ENCODE measurements at regions not wholly inside any gene's neighbourhood (a gene's known extent, or its start where the extent isn't known, plus 50 kb on each side); places are given as distances from the start of the nearest gene placed in this dataset.

DNA sequence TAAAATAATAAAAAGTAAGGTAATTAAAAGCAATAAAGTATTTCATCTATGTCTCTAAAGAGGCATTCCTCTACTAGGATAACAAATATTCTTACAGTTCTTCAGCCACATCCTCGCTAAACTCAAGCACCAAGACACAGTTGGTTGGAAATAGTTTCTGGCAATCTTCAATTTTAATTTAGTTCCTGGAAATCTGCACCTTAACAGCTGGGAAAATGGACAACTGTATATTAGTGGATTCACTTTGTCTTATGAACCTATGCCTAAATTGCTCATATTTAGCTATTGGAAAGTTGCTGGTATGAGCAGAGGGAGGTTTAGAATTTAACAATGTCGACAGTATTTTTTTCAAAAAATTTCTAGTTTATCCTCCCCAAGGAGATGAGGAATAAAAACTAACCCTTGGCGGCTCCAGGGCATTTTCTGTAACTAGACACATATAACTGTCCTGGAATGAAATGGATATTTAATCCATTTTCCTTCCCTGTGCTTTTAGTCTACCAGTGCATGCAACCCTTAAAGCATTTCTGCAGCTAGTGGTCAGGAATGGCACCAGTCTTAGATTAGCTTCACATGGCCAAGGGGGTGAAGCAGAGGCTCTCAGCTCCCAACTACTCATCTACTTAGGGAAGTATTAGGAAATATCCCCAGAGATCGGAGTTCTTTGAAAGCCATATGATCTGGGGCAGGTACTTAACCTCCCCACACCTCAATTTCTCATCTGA, 290.0 kb upstream of the THBS1 start:
- ChIA-PET POLR2A (no interaction called here), CTCF (interaction anchor here (1.0 kb wide), 1 partner anchor 90 kb away, joined by 3 read pairs; no protein-coding TSS in a partner anchor)
- FAIRE-seq: no peak
- TF ChIP-seq, protein P1, sequence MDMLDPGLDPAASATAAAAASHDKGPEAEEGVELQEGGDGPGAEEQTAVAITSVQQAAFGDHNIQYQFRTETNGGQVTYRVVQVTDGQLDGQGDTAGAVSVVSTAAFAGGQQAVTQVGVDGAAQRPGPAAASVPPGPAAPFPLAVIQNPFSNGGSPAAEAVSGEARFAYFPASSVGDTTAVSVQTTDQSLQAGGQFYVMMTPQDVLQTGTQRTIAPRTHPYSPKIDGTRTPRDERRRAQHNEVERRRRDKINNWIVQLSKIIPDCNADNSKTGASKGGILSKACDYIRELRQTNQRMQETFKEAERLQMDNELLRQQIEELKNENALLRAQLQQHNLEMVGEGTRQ (IDR thresholded peaks at IDR 0.05): no peak
- Histone ChIP-seq H3K4me3 (no peak overlapping the region), H3K4me2 (no peak overlapping the region), H3K27ac (no peak overlapping the region), H3K4me1 (peaks cover 11% of the 10 kb centered on the region; the same call in 1 of the 3 replicates), H3K9me3 (no peaks in the 10 kb centered on the region)
- WGBS (ENCODE audit: missing lambda C conversion rate): 89% methylated on average over 4 of the region's 4 CpGs
- no peak for ATAC-seq
- no peak for DNase-seq (ENCODE audit: low read depth in 1 of 2, low spot score in 1 of 2)

DNA sequence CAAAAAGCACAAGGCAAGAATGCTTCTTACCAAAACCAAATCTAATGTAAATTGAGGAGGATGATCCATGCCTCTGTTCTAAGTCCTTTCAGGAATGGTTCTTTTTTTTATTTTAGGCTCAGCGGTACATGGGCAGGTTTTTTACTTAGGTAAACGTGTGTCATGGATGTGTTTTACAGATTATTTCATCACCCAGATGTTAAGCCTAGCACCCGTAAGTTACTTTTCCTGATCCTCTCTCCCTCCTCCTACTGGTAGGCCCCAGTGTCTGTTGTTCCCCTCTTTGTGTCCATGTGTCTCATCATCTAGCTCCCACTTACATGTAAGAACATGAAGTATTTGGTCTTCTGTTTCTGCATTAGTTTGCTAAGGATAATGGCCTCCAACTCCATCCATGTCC, 289.2 kb upstream of the THBS1 start:
- Histone ChIP-seq H3K9me3 (no peaks in the 10 kb centered on the region), H3K4me2 (no peak overlapping the region), H3K27ac (no peak overlapping the region), H3K4me1 (peaks cover 10% of the 10 kb centered on the region; the same call in 1 of the 3 replicates), H3K4me3 (no peak overlapping the region)
- 93% methylated on average over 3 of the region's 3 CpGs for WGBS (ENCODE audit: missing lambda C conversion rate)
- no peak for DNase-seq (ENCODE audit: low read depth in 1 of 2, low spot score in 1 of 2)
- ChIA-PET CTCF (interaction anchor here (1.0 kb wide), 1 partner anchor 91 kb away, joined by 3 read pairs; no protein-coding TSS in a partner anchor), POLR2A (no interaction called here)
- no peak for ATAC-seq
- TF ChIP-seq MAZ (IDR thresholded peaks at IDR 0.05; ENCODE audit: borderline replicate concordance, low read depth, low read length) (no peak), ZC3H11A (IDR thresholded peaks at IDR 0.05) (no peak), CEBPB (IDR thresholded peaks at IDR 0.05) (no peak), BHLHE40 (IDR thresholded peaks at IDR 0.05; ENCODE audit: low read depth, low read length) (no peak), E2F6 (IDR thresholded peaks at IDR 0.05; ENCODE audit: borderline replicate concordance, low read depth) (no peak)
- FAIRE-seq: no peak

DNA sequence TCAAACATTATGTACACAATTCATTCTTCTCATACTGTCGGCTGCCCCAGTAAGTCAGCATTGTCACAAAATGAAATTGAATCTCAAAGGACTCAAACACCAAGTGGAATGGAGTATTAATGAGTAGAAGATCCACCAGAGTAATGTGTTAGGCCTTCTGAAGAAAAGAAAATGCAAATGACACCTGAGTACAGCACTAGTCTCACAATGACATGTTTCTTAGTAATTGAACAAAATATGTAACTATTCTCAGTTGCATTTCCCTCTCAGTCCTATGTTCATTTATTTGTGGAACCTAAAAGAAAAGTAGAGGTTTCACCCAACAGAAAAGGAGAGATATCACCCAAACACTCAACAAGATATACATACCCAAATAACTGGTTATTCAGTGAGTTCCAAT, 283.9 kb upstream of the THBS1 start:
- H3K9me3 ChIP-seq: no peaks in the 10 kb centered on the region
- H3K4me1 ChIP-seq: peaks cover 20% of the 10 kb centered on the region
- no peak overlapping the region for H3K27ac ChIP-seq
- 91% methylated on average over 1 of the region's 1 CpG for WGBS (ENCODE audit: missing lambda C conversion rate)
- ATAC-seq: no peak
- TF ChIP-seq HMGXB4 (CRISPR knock-in tag; IDR thresholded peaks at IDR 0.05; ENCODE audit: borderline replicate concordance): no peak
- POLR2A ChIA-PET: interaction anchor here (0.7 kb wide), 1 partner anchor 284 kb away, joined by 3 read pairs; no protein-coding TSS in a partner anchor
- no peak for DNase-seq (ENCODE audit: low read depth in 1 of 2, low spot score in 1 of 2)
- H3K4me3 ChIP-seq: no peak overlapping the region
- no peak for FAIRE-seq
- no peak overlapping the region for H3K4me2 ChIP-seq
- CTCF ChIA-PET: no interaction called here

DNA sequence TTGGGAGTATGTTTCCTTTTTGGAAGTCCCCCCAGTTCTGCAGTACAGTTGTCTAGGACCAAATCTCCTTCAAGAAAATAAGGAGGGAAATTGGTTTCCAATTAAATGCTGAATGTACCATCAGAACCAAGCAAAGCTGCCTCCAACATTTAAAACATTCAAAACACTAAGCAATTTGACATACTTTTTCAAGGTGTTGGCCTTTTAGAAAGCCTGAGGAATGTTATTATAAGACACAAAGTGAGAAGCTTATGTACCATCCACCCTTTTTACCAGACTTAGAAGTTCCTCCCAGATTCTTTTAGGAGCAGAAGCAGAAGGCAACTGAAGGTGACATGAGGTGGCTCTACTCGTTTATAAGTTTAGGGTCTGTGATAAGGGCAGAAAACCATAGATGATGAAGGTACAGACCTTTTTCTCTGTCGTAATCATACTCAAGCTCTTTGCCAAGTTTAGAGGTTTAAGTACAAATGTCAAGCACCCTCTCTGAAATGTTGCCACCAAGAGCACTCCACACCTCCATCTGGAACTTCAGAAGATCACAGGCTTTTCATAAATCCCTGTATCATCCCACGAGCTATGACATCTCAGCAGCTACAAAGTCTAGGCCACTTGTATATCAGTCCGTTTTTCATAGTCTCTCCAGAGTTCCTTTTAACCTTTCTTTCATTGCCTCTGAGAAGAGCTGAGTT, 282.5 kb upstream of the THBS1 start:
- H3K27ac ChIP-seq: 0 out of 6 replicates have a peak overlapping the region, but pooled peaks of 1 of the 2 experiments have one; percentile 28

More for the DNA sequence above, 282.5 kb upstream of the THBS1 start:
- WGBS (ENCODE audit: missing lambda C conversion rate): 72% methylated on average over 4 of the region's 4 CpGs
- H3K4me2 ChIP-seq: no peak overlapping the region
- H3K4me3 ChIP-seq: no peak overlapping the region
- H3K4me1 ChIP-seq: peaks cover 23% of the 10 kb centered on the region
- ChIA-PET CTCF (no interaction called here), POLR2A (no interaction called here)
- no peak for TF ChIP-seq FOSL2 (IDR thresholded peaks at IDR 0.05)
- no peak for TF ChIP-seq FOSL2 (CRISPR knock-in tag; IDR thresholded peaks at IDR 0.05)
- TF ChIP-seq SMC3 (IDR thresholded peaks at IDR 0.05): no peak
- no peak for TF ChIP-seq HEYL (CRISPR knock-in tag; IDR thresholded peaks at IDR 0.05)
- no peak for TF ChIP-seq FOXS1 (CRISPR knock-in tag; IDR thresholded peaks at IDR 0.05)
- no peak for TF ChIP-seq MYC (IDR thresholded peaks at IDR 0.05; ENCODE audit: borderline replicate concordance, low read length)
- TF ChIP-seq, protein P2, sequence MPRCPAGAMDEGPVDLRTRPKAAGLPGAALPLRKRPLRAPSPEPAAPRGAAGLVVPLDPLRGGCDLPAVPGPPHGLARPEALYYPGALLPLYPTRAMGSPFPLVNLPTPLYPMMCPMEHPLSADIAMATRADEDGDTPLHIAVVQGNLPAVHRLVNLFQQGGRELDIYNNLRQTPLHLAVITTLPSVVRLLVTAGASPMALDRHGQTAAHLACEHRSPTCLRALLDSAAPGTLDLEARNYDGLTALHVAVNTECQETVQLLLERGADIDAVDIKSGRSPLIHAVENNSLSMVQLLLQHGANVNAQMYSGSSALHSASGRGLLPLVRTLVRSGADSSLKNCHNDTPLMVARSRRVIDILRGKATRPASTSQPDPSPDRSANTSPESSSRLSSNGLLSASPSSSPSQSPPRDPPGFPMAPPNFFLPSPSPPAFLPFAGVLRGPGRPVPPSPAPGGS (IDR thresholded peaks at IDR 0.05): no peak
- no peak for TF ChIP-seq HOXB5 (CRISPR knock-in tag; IDR thresholded peaks at IDR 0.05)
- TF ChIP-seq RNF2 (IDR thresholded peaks at IDR 0.05; ENCODE audit: borderline replicate concordance, low read depth): no peak
- TF ChIP-seq ZSCAN20 (CRISPR knock-in tag; IDR thresholded peaks at IDR 0.05): no peak
- no peak for TF ChIP-seq MAX (IDR thresholded peaks at IDR 0.05)
- no peak for TF ChIP-seq ZC3H11A (IDR thresholded peaks at IDR 0.05)
- TF ChIP-seq KDM5A (IDR thresholded peaks at IDR 0.05): no peak
- TF ChIP-seq, protein P3, sequence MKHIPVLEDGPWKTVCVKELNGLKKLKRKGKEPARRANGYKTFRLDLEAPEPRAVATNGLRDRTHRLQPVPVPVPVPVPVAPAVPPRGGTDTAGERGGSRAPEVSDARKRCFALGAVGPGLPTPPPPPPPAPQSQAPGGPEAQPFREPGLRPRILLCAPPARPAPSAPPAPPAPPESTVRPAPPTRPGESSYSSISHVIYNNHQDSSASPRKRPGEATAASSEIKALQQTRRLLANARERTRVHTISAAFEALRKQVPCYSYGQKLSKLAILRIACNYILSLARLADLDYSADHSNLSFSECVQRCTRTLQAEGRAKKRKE (CRISPR knock-in tag; IDR thresholded peaks at IDR 0.05; ENCODE audit: low read depth): no peak
- TF ChIP-seq CBX2 (IDR thresholded peaks at IDR 0.05; ENCODE audit: borderline replicate concordance, low read depth): no peak
- no peaks in the 10 kb centered on the region for H3K9me3 ChIP-seq
- no peak for ATAC-seq
- DNase-seq (ENCODE audit: low read depth in 1 of 2, low spot score in 1 of 2): no peak
- FAIRE-seq: no peak

Data from A549 (cell line).